Cardiac fibroblast (primary cell): ENCODE measurements at regions not wholly inside any gene's neighbourhood (a gene's known extent, or its start where the extent isn't known, plus 50 kb on each side); places are given as distances from the start of the nearest gene placed in this dataset.
"Not testable (repeated sequence)": the region's sequence is repeated elsewhere in the genome, so short reads cannot be mapped to it uniquely, and the experiment has no call there.

Experiments used
- DNase-seq, 2 donors: peaks; one replicate each; pipeline versions ENCODE4 v3.0.0 to v3.0.0-alpha.2; 2010; ENCODE audit warnings: low read depth in 2 of 2
- H3K4me3 ChIP-seq, 2 donors: replicated peaks in 1 of 2; 1 replicate in 1 of 2; 2 replicates in 1 of 2; pipeline ENCODE4 v1.5.1; 2011; ENCODE audit warnings: low read depth in 2 of 2, low read length in 2 of 2, mild to moderate bottlenecking in 2 of 2, moderate library complexity in 1 of 2
- TF ChIP-seq, protein P1 (sequence below): IDR thresholded peaks from one replicate; pipeline ENCODE4 v1.5.1; 2011; ENCODE audit warnings: low read depth, mild to moderate bottlenecking, low read length, inconsistent platforms

DNA sequence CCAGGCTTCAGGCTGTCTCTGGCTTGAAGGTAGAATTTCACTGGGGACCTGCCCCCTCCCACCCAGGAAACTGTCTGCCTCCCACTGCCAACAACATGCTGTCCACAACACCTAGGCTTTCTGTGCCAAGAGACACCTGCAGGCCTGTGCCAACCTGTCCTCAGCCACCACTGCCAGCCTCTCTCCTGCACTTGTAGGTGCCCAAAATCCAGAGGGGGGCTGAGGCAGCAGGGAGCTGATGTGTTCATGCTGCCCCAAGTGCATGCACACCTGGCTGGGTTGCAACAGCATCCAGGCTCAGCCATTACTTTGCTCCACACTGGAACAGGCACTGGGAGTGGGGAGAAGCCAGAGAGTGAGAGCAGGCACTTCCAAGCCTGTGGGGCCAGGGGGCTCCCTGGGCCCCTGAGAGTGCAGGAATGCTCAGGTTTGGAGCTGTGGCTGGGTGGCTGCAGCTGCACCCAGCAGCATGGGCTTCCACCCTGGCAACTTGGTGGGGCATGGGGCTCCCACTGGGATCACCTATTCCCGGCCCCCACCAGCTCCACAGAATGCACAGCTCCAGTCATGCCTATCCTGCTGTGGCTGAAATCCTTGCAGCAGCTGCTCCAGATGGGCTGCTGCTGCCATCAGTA, 218.1 kb upstream of the OBI1 start:
- TF ChIP-seq, protein P1, sequence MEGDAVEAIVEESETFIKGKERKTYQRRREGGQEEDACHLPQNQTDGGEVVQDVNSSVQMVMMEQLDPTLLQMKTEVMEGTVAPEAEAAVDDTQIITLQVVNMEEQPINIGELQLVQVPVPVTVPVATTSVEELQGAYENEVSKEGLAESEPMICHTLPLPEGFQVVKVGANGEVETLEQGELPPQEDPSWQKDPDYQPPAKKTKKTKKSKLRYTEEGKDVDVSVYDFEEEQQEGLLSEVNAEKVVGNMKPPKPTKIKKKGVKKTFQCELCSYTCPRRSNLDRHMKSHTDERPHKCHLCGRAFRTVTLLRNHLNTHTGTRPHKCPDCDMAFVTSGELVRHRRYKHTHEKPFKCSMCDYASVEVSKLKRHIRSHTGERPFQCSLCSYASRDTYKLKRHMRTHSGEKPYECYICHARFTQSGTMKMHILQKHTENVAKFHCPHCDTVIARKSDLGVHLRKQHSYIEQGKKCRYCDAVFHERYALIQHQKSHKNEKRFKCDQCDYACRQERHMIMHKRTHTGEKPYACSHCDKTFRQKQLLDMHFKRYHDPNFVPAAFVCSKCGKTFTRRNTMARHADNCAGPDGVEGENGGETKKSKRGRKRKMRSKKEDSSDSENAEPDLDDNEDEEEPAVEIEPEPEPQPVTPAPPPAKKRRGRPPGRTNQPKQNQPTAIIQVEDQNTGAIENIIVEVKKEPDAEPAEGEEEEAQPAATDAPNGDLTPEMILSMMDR = no peak
- DNase-seq = no peak
- H3K4me3 ChIP-seq = no peak overlapping the region

DNA sequence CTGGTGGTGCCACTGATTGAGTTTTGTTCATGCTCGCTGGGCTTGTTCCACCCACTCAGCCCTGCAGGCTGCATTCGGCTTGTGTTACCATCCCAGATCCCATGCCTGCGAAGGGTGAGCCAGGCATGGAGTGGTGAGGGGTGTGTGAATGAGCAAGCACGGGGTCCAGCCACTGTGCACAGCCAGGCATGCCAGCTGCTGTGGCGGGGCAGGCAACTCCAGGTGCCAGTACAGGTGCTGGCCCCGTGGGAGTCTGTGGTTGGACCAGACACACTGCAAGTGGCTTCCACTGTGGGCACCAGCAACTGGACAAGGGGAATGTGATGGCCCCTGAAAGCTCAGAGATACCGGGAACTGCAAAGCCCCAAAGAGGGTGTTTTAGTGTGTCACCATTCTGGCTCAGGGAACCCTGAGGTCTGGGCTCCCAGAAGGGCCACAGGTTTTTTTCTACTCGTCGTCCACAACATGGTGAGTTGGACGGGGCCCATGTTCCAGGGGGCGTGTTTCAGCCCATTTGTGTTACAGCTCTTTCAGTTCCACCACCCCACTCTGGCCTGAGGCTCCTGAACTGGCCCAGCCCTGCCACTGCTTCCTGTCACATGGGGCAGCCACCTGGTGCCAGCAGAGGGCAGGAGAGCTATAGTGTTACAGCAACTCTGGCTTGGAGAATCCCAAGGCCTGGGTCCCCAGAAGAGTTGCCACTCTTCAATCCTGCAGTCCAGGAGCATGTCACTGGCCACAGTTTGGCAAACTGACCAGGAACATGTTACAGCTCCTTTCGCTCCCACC, 217.0 kb upstream of the OBI1 start:
- TF ChIP-seq, protein P1 = no peak
- H3K4me3 ChIP-seq = no peak overlapping the region
- DNase-seq = no peak

DNA sequence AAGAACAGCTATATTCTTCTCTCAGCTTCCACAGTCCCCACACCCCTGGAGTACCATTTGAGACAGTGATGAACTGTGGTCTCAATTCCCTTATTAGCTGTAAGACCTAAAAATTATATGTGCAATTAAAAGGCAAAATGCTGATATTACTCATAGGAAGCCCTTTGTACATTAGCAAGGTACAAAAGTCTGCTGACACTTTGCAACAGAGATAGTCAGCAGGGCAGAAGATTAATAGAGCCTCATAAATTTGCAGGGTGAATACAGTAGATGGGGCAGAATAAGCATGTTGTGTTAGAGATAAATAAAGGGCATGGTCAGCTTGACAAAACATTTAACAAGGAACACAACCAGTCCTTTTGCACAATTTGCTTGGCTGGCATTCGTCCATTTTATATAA, 210.0 kb upstream of the OBI1 start:
- TF ChIP-seq, protein P1 = no peak
- H3K4me3 ChIP-seq = no peak overlapping the region
- DNase-seq = no peak

DNA sequence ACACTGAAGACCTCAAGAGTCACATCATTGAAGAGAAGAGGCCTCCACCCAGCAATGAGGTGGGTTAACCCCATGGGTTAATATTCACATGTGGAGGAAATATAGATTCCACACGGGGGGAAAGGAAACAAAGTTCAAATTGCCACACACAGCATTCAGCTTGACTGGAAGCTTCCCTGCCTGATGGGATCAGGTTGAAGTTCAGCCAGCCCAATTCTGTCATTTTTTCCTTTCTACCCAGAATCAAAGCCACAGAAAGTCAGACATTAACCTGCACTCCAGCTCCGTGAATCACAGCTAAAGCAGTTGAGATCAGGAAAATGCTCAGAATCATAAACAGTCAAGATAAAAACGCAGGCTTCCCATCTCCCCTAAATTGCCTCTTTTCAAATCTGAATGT, 208.7 kb upstream of the OBI1 start:
- TF ChIP-seq, protein P1 = no peak
- no peak for DNase-seq
- H3K4me3 ChIP-seq = no peak overlapping the region

DNA sequence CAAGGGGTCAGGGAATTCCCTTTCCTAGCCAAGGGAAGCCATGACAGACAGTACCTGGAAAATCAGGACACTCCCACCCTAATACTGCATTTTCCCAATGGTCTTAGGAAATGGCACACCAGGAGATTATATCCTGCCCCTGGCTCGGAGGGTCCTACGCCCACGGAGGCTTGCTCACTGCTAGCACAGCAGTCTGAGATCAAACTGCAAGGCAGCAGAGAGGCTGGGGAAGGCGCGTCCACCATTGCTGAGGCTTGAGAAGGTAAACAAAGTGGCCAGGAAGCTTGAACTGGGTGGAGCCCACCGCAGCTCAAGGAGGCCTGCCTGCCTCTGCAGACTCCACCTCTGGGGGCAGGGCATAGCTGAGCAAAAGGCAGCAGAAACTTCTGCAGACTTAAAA, 207.1 kb upstream of the OBI1 start:
- DNase-seq, H3K4me3 ChIP-seq: not testable (repeated sequence)

DNA sequence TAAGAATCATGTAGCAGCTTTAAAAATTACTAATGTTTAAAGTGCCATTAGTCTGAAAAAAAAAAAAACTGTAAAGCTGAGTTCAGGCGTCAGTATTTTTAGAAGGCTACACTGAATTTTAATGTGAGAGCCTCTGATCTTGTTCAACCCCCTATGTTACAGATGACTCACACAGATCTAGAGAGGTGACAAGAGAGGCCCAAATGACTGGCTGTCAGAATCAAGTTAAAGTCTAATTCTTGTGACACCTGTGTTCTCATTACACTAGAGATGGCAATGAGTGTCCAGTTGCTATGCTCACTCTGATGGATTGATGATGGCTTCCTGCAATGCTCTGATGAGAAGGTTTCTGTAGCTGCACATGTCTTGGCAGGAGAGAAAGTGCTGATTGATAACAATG, 203.5 kb upstream of the OBI1 start:
- no peak for DNase-seq
- TF ChIP-seq, protein P1 = no peak
- H3K4me3 ChIP-seq = no peak overlapping the region

DNA sequence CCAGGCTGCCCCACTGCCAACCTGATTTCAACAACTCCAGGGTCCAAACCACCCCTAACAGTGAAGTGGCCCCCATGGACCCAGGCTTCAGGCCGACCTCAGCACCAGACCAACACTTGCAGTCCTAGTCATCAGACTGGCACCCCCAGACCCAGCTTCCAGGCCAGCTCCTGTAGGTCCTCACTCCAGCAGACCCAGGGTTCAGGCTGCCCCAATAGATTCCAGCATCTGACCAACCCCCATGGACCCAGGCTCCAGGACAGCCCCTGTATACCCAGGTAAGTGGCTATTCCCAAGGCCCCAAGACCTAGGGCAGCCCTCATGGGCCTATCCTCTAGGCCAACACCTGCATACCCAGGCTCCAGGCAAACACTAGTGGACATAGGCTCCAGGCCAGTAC, 193.8 kb upstream of the OBI1 start:
- no peak overlapping the region for H3K4me3 ChIP-seq
- DNase-seq = no peak
- TF ChIP-seq, protein P1 = no peak
